ENCODE measurements at regions not wholly inside any gene's neighbourhood (a gene's known extent, or its start where the extent isn't known, plus 50 kb on each side); places are given as distances from the start of the nearest gene placed in this dataset.

- TF ChIP-seq POLR2AphosphoS5 (IDR thresholded peaks at IDR 0.05; ENCODE audit: low read depth, low read length) (no peak), CTCF (IDR thresholded peaks at IDR 0.05 in 2 of 3, conservative IDR thresholded peaks at IDR 0.05 in 1 of 3; ENCODE audit: borderline replicate concordance in 1 of 3, insufficient read depth in 1 of 3, low read depth in 2 of 3, low read length in 2 of 3) (no peak), FOSL1 (IDR thresholded peaks at IDR 0.05; ENCODE audit: low read depth) (no peak), CBX3 (IDR thresholded peaks at IDR 0.05; ENCODE audit: low read depth) (no peak), ZNF274 (IDR thresholded peaks at IDR 0.05; ENCODE audit: low read depth, low read length) (no peak), MAX (IDR thresholded peaks at IDR 0.05) (no peak), POLR2A (IDR thresholded peaks at IDR 0.05; ENCODE audit: borderline replicate concordance, extremely low read depth, insufficient read depth, insufficient read length) (no peak), REST (IDR thresholded peaks at IDR 0.05; ENCODE audit: low read depth) (peak; percentile 20), SP1 (IDR thresholded peaks at IDR 0.05; ENCODE audit: low read depth) (no peak)
Observed at GRCh38 chr4:135732448-135732847, 1530.9 kb upstream of the PABPC4L start.

All from HCT116 (cell line).